GM18499 (cell line): ENCODE measurements at regions not wholly inside any gene's neighbourhood (a gene's known extent, or its start where the extent isn't known, plus 50 kb on each side); places are given as distances from the start of the nearest gene placed in this dataset.
A peak's percentile ranks its signal among the peaks of the same experiment; 100 is the strongest.
"Not testable (repeated sequence)": the region's sequence is repeated elsewhere in the genome, so short reads cannot be mapped to it uniquely, and the experiment has no call there.

Experiments used
- ATAC-seq: cut with Tn5 transposase; IDR thresholded peaks from one replicate; pipeline ENCODE4 v1.9.1; 2021; ENCODE audit warnings: moderate number of reproducible peaks; ENCODE audit not compliant: insufficient read depth, unreplicated experiment

DNA sequence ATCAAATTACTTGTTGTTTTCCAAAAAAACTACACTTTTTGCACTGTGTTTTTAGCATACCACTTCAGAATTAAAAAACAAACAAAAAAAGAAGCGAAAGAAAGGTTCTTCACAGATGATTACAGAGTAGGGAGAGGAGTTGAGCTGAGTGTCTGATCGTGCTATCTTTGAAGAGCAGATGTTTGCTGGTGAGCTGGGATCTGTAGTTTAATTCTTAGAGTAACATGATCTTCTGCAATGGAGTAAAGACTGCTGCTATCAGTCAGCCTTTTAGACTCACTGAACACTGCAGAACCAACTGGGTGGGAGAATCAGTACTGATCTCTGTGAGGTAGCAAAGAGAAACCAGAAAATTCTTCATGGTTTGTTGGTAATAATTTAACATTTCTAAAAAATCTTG, 1197.8 kb upstream of the SORCS1 start:
- ATAC-seq: no peak

DNA sequence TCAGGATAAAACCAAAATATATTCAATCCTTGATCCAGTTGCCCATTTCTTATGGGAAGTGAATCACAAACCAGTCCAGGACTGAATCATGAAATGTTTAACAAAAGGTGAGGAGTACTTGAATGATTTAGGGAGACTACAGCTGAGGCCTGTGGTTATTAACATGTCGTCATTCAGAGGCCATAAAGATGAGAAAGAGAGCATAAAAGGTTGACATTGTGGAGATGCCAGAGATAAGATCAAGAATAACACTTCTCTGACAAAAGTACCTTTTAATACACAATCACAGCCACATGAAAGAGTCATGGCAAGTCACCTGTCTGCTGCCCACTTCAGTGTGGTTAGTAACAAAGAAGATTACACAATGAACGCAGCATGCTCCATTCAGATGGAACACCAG, 1195.7 kb upstream of the SORCS1 start:
- no peak for ATAC-seq

DNA sequence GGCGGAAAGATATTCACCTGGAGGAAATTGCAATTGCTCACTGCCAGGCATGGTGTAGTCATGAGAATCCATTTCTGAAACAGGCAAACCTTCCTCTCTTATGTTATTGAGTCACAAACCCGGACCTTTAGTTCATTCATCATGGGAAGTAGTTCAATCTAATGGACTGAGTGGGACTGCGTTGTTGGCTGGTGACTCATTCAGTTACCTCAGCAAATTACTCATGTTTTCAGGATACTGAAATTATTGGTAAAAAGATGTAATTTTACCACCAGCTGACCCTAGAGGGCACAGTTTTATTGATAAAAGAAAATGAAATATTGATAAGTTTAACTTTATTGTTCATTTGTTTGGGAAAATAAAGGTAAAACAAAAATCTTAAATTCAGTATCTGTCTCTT, 1194.4 kb upstream of the SORCS1 start:
- ATAC-seq: peak; percentile 71

- ATAC-seq: no peak
These were observed 1188.3 kb upstream of the SORCS1 start for GRCh38 chr10:108352771-108353170.

DNA sequence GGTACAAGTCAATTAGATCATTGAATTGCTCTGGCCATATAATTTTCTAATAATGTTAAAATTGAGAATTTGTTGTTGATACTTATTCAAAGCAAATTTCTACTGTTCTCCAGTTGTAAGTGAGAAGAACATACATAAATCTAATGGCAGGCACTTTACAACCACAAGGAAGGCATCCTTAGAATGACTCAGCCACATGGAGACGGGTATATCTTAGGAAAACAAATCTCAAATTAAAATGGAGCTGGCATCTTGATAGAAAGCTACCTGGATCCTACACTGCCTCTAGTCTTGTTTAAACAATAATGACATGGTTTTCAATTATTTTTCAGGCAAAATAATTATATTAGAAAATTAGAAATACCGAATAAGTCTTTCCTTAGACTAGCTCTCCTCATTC, 1183.7 kb upstream of the SORCS1 start:
- no peak for ATAC-seq

DNA sequence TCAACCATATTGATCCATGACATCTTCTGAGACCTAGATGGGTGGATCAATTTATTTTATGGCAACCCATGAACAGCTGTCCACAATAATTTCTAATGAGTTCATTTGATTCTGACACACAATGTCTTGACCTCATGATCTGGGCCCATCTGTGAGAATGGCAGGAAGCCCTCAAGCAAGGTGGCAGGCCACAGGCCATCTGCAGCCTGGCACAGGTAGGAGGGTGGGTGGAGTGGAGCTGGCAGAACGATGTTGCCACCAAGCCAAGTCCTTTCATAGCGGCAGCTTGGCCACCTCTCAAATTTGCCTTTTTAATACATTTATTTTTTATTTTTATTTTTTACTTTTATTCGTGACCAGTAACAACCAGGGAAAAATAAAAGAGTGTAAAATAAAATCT, 1181.6 kb upstream of the SORCS1 start:
- no peak for ATAC-seq

- no peak for ATAC-seq
These were observed 1173.6 kb upstream of the SORCS1 start for GRCh38 chr10:108338146-108338545.

GRCh38 chr10:108336836-108337235, 1172.3 kb upstream of the SORCS1 start:
- ATAC-seq: no peak

GRCh38 chr10:108327706-108328105, 1163.2 kb upstream of the SORCS1 start:
- no peak for ATAC-seq

- ATAC-seq: no peak
These were observed 1158.8 kb upstream of the SORCS1 start for GRCh38 chr10:108323274-108323798.

- ATAC-seq: no peak
These were observed 1155.1 kb upstream of the SORCS1 start for GRCh38 chr10:108319434-108320222.

GRCh38 chr10:108315636-108316035, 1151.1 kb upstream of the SORCS1 start:
- ATAC-seq: not testable (repeated sequence)

DNA sequence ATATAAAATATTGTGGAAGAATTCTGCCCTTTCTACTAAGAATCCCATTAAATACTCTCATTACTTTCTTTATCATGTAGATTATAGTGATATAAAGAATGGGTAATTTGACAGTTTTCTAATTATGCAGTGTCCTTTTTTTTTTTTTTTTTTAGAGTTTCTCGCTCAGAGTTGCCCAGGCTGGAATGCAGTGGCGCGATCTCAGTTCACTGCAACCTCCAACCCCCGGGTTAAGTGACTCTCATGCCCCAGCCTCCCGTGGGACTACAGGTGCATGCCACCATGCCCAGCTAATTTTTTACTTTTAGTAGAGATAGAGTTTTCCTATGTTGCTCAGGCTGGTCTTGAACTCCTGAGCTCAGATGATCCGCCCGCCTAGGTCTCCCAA, 1143.4 kb upstream of the SORCS1 start:
- no peak for ATAC-seq

- ATAC-seq: no peak
These were observed 1142.9 kb upstream of the SORCS1 start for GRCh38 chr10:108307250-108307924.

GRCh38 chr10:108303149-108303548, 1138.6 kb upstream of the SORCS1 start:
- ATAC-seq: peak; percentile 41

DNA sequence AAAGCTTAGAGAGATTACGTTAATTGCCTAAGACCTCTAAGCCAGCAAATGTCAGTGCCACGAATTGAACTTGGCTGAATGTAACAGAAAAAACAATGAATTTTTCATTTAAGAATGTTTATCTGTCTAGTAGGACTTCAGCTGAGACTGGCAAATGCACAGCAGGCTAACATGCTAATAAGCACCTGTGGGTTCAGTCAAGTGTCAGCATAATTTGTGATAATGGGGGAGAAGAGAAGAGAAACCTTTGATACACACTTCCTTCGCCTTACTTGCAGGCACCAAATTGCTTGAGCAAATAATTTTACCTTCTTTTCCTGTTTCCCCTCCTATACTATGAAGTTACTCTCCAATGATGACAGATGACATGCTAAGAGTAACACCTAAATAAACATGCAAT, 1136.5 kb upstream of the SORCS1 start:
- ATAC-seq: no peak

DNA sequence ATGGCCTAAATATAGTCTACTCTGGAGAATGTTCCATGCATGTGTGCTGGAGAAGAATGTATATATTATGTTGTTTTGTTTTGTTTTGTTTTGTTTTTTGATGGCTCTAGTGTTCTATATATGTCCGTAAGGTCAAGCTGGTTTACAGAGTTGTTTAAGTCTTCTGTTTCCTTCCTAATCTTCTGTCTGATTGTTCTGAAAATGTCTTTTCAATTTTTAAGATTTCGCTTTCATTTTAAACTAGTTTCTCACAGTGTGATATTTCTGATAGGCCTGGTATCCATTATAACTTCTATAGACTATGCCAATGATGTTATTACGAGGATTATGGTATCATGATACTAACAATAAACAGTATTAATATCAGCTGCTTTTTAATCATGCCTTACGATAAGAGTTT, 1126.3 kb upstream of the SORCS1 start:
- no peak for ATAC-seq

DNA sequence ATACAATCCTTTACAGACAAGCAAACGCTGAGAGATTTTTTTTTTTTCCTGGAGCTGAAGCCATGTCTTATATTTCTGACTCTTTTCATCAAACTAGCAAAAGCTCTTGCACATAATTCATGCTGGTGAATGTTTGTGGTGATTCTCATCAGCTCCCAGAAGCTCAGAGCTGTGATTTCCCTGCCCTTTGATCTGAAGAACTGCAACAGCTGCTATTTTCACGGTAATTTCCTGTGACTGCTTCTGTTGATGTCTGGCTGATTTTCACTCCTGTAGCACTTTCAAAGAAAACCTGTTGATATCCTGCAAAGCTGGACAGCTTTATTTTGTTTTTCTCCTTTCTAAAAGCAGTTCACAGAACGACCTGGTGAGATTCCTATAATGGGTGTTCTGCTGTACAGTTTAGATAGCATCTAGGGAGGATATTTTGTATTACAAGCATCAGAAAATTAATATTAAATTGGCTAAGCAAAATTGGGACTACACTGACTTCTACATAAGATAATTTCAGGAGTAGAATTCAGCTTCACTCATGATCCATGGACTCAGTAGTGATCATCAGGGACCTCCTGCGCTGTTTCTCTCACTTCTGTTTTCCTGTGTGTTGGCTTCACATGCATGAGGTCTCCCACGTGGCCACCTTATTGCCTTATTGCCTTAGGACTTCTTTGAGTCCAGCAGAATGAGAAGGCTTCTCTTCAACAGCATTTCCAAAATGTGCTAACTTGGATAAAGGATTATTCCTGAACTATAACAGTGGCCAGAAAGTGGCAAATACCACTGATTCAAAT, 1111.6 kb upstream of the SORCS1 start:
- ATAC-seq: no peak

DNA sequence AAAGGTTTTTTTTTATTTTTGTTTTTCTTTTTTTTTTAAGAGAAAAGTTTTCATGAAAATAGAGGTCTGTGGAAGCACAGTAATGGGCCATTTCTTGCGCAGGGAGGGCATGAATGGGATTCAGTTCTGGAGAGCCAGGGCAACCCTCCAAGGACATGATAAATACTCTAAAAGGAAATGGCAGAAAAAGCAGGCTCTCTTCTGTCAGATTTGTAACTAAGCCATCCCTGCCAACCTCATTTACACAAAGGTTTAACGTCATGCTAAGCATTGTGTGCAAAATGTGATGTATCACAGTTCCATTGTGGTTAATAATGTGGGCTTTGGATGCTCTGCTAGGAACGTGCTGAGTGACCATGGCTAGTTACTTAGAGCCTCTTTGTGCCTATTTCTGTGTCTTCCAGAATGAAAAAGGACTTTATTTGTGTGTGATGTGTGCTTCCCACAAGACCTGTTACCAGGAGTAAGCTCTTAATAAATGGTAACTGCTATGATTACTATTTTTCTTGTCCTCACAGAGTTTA, 1095.9 kb upstream of the SORCS1 start:
- no peak for ATAC-seq

DNA sequence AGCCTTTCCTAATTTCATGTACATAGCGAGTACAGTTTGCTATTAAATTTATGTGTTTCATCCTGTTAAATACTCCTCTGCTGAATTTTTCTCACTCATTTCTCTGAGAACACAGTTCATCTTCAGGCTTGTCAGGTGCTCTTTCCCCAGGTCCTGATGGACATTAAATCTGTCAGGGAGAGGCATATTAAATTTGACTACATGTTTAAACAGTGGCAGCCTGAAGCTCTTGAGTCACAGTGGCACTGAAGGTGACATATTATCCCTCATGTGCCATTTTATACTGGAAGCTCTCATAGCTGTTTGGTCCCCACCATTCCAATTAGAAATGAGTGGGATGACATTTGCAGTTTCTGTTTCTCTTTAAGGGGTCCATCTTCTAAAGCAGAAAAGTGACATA, 1089.6 kb upstream of the SORCS1 start:
- no peak for ATAC-seq

GRCh38 chr10:108252771-108253170, 1088.3 kb upstream of the SORCS1 start:
- ATAC-seq: no peak
